Skeletal muscle satellite cell (primary cell): ENCODE measurements at regions not wholly inside any gene's neighbourhood (a gene's known extent, or its start where the extent isn't known, plus 50 kb on each side); places are given as distances from the start of the nearest gene placed in this dataset.

Source experiments
- H3K27me3 ChIP-seq: 2 replicates; pipeline ENCODE4 v1.7.0; 2013; ENCODE audit warnings: low read length; ENCODE audit not compliant: control insufficient read depth, insufficient read depth
- H3K36me3 ChIP-seq: 2 replicates; pipeline ENCODE4 v1.7.0; 2013; ENCODE audit warnings: mild to moderate bottlenecking, control low read depth, low read length; ENCODE audit not compliant: insufficient read depth
- H3K4me1 ChIP-seq: 2 replicates; pipeline ENCODE4 v1.7.0; 2013; ENCODE audit warnings: low read length; ENCODE audit not compliant: control insufficient read depth, insufficient read depth
- H3K4me2 ChIP-seq: 2 replicates; pipeline ENCODE4 v1.7.0; 2013; ENCODE audit warnings: mild to moderate bottlenecking, low read length
- H3K4me3 ChIP-seq: 2 replicates; pipeline ENCODE4 v1.7.0; 2013; ENCODE audit warnings: low read length
- H3K9ac ChIP-seq: 2 replicates; pipeline ENCODE4 v1.7.0; 2013; ENCODE audit warnings: mild to moderate bottlenecking, low read depth, low read length, moderate library complexity
- H3K9me3 ChIP-seq: replicated peaks from 2 replicates; pipeline ENCODE4 v1.7.0; 2013; ENCODE audit warnings: mild to moderate bottlenecking, control low read depth, low read length

GRCh38 chr4:136442447-136442846 lies 1089.8 kb downstream of the PCDH18 start:
- Histone ChIP-seq H3K27me3 (no peaks in the 10 kb centered on the region), H3K4me2 (no peak overlapping the region), H3K4me3 (no peak overlapping the region), H3K4me1 (no peaks in the 10 kb centered on the region), H3K9me3 (no peaks in the 10 kb centered on the region), H3K9ac (no peak overlapping the region), H3K36me3 (no peaks in the 10 kb centered on the region)

- no peak overlapping the region for H3K4me2 ChIP-seq
- H3K9ac ChIP-seq: no peak overlapping the region
- no peaks in the 10 kb centered on the region for H3K9me3 ChIP-seq
- no peaks in the 10 kb centered on the region for H3K36me3 ChIP-seq
- no peak overlapping the region for H3K4me3 ChIP-seq
- H3K27me3 ChIP-seq: no peaks in the 10 kb centered on the region
- H3K4me1 ChIP-seq: no peaks in the 10 kb centered on the region
Measured at GRCh38 chr4:136441629-136442282, 1090.5 kb downstream of the PCDH18 start.

- no peaks in the 10 kb centered on the region for H3K4me1 ChIP-seq
- H3K27me3 ChIP-seq: no peaks in the 10 kb centered on the region
- H3K9me3 ChIP-seq: no peaks in the 10 kb centered on the region
- no peak overlapping the region for H3K4me2 ChIP-seq
- H3K9ac ChIP-seq: no peak overlapping the region
- no peaks in the 10 kb centered on the region for H3K36me3 ChIP-seq
- H3K4me3 ChIP-seq: no peak overlapping the region
Measured at GRCh38 chr4:136438645-136439044, 1093.6 kb downstream of the PCDH18 start.

- no peaks in the 10 kb centered on the region for H3K9me3 ChIP-seq
- no peak overlapping the region for H3K4me3 ChIP-seq
- H3K36me3 ChIP-seq: no peaks in the 10 kb centered on the region
Measured at GRCh38 chr4:136424052-136424451, 1108.2 kb downstream of the PCDH18 start.

GRCh38 chr4:136414981-136415380 lies 1117.3 kb downstream of the PCDH18 start:
- no peak overlapping the region for H3K4me3 ChIP-seq
- no peaks in the 10 kb centered on the region for H3K36me3 ChIP-seq
- no peaks in the 10 kb centered on the region for H3K9me3 ChIP-seq
- H3K27me3 ChIP-seq: no peaks in the 10 kb centered on the region
- no peaks in the 10 kb centered on the region for H3K4me1 ChIP-seq
- no peak overlapping the region for H3K9ac ChIP-seq
- no peak overlapping the region for H3K4me2 ChIP-seq

More at GRCh38 chr4:136424052-136424451, 1108.2 kb downstream of the PCDH18 start:
- no peaks in the 10 kb centered on the region for H3K4me1 ChIP-seq
- H3K4me2 ChIP-seq: no peak overlapping the region
- H3K9ac ChIP-seq: no peak overlapping the region
- no peaks in the 10 kb centered on the region for H3K27me3 ChIP-seq

GRCh38 chr4:136412708-136413107 lies 1119.6 kb downstream of the PCDH18 start:
- no peaks in the 10 kb centered on the region for H3K27me3 ChIP-seq
- H3K9me3 ChIP-seq: no peaks in the 10 kb centered on the region
- H3K4me2 ChIP-seq: no peak overlapping the region
- no peaks in the 10 kb centered on the region for H3K36me3 ChIP-seq
- H3K4me3 ChIP-seq: no peak overlapping the region
- H3K4me1 ChIP-seq: no peaks in the 10 kb centered on the region
- H3K9ac ChIP-seq: no peak overlapping the region

GRCh38 chr4:136400829-136401228 lies 1131.5 kb downstream of the PCDH18 start:
- Histone ChIP-seq H3K4me2 (no peak overlapping the region), H3K4me1 (no peaks in the 10 kb centered on the region), H3K4me3 (no peak overlapping the region), H3K9ac (no peak overlapping the region), H3K36me3 (no peaks in the 10 kb centered on the region), H3K27me3 (no peaks in the 10 kb centered on the region), H3K9me3 (no peaks in the 10 kb centered on the region)

GRCh38 chr4:136395212-136395722 lies 1137.0 kb downstream of the PCDH18 start:
- no peaks in the 10 kb centered on the region for H3K9me3 ChIP-seq
- H3K4me3 ChIP-seq: no peak overlapping the region
- no peaks in the 10 kb centered on the region for H3K27me3 ChIP-seq
- H3K4me1 ChIP-seq: peaks cover 3% of the 10 kb centered on the region
- no peak overlapping the region for H3K9ac ChIP-seq
- no peak overlapping the region for H3K4me2 ChIP-seq
- no peaks in the 10 kb centered on the region for H3K36me3 ChIP-seq

- Histone ChIP-seq H3K9me3 (no peaks in the 10 kb centered on the region), H3K27me3 (no peaks in the 10 kb centered on the region), H3K4me3 (no peak overlapping the region), H3K9ac (no peak overlapping the region), H3K4me2 (no peak overlapping the region), H3K4me1 (peaks cover 3% of the 10 kb centered on the region), H3K36me3 (no peaks in the 10 kb centered on the region)
Measured at GRCh38 chr4:136392576-136392975, 1139.7 kb downstream of the PCDH18 start.

GRCh38 chr4:136390824-136391223 lies 1141.5 kb downstream of the PCDH18 start:
- no peaks in the 10 kb centered on the region for H3K9me3 ChIP-seq
- no peak overlapping the region for H3K4me2 ChIP-seq
- no peaks in the 10 kb centered on the region for H3K27me3 ChIP-seq
- no peak overlapping the region for H3K9ac ChIP-seq
- H3K4me1 ChIP-seq: peaks cover 3% of the 10 kb centered on the region
- no peak overlapping the region for H3K4me3 ChIP-seq
- H3K36me3 ChIP-seq: no peaks in the 10 kb centered on the region

GRCh38 chr4:136383082-136383481 lies 1149.2 kb downstream of the PCDH18 start:
- Histone ChIP-seq H3K9ac (no peak overlapping the region), H3K4me2 (no peak overlapping the region), H3K4me1 (no peaks in the 10 kb centered on the region), H3K27me3 (no peaks in the 10 kb centered on the region), H3K4me3 (no peak overlapping the region), H3K36me3 (no peaks in the 10 kb centered on the region), H3K9me3 (no peaks in the 10 kb centered on the region)

- H3K9ac ChIP-seq: no peak overlapping the region
- no peaks in the 10 kb centered on the region for H3K27me3 ChIP-seq
- peaks cover 5% of the 10 kb centered on the region for H3K4me1 ChIP-seq
- H3K36me3 ChIP-seq: no peaks in the 10 kb centered on the region
- H3K4me2 ChIP-seq: no peak overlapping the region
- H3K9me3 ChIP-seq: no peaks in the 10 kb centered on the region
- H3K4me3 ChIP-seq: no peak overlapping the region
Measured at GRCh38 chr4:136371231-136371630, 1161.1 kb downstream of the PCDH18 start.
